Esophagus (tissue), 2 donors: ENCODE measurements at regions not wholly inside any gene's neighbourhood (a gene's known extent, or its start where the extent isn't known, plus 50 kb on each side); places are given as distances from the start of the nearest gene placed in this dataset.

ENCODE experiments used
- H3K27ac ChIP-seq, 2 donors: one replicate each; pipeline ENCODE4 v1.5.1; 2013; ENCODE audit warnings: low read depth in 2 of 2, mild to moderate bottlenecking in 2 of 2, inconsistent platforms in 1 of 2, low read length in 1 of 2, moderate library complexity in 1 of 2
- H3K27me3 ChIP-seq, 2 donors: one replicate each; pipeline ENCODE4 v1.6.1; 2013; ENCODE audit warnings: low read length in 2 of 2, control low read depth in 1 of 2, mild to moderate bottlenecking in 1 of 2; ENCODE audit not compliant: insufficient read depth in 2 of 2, control insufficient read depth in 1 of 2
- H3K36me3 ChIP-seq, 2 donors: one replicate each; pipeline ENCODE4 v1.6.1; 2013; ENCODE audit warnings: low read length in 1 of 2; ENCODE audit not compliant: control insufficient read depth in 2 of 2, insufficient read depth in 2 of 2
- H3K4me1 ChIP-seq, 2 donors: one replicate each; pipeline ENCODE4 v1.6.1; 2013; ENCODE audit warnings: low read length in 1 of 2; ENCODE audit not compliant: control insufficient read depth in 2 of 2, insufficient read depth in 2 of 2
- H3K4me3 ChIP-seq, 2 donors: one replicate each; pipeline ENCODE4 v1.5.1; 2013; ENCODE audit warnings: low read length in 2 of 2, mild to moderate bottlenecking in 2 of 2, low read depth in 1 of 2, moderate library complexity in 1 of 2
- H3K9me3 ChIP-seq, 2 donors: one replicate each; pipeline ENCODE4 v1.6.1; 2013; ENCODE audit warnings: mild to moderate bottlenecking in 2 of 2, low read depth in 1 of 2, low read length in 1 of 2, moderate library complexity in 1 of 2; ENCODE audit not compliant: control insufficient read depth in 2 of 2, insufficient read depth in 1 of 2
- WGBS, 2 donors: extraction: QIAGEN DNeasy Blood & Tissue Kit; methylation state at CpG; one replicate each; pipeline ENCODE4 v1.1.7; 2013; 5-methylcytosine and 5-hydroxymethylcytosine counted together
- donor health status: healthy with polysubstance abuse.
- donor health status: Bipolar disorder and iron deficiency.

DNA sequence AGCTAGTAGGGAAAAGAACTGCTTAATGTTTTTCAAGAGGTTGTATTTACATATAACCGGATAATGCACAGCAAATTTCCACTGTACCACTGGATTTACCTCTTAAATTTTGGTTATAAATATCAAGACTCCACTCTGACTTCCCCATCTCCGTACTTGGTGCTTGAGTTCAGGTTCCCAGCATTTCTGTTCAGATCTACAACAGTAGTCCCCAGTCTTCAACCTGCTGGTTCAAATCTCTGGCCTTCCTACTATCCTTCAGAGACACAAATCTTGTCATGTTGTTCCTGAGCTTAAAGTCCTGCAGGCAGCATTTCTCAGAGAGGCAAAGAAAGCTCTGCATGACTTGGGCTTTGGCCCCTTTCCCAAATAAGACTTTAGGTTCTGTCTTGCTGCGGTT, 392.6 kb upstream of the ATP5MC3 start:
- Histone ChIP-seq H3K4me1 (no peaks in the 10 kb centered on the region), H3K36me3 (no peaks in the 10 kb centered on the region), H3K4me3 (no peak overlapping the region), H3K9me3 (no peaks in the 10 kb centered on the region), H3K27me3 (no peaks in the 10 kb centered on the region), H3K27ac (no peak overlapping the region)
- WGBS, 2 donors: 90 to 92% methylated on average over 3 of the region's 3 CpGs

DNA sequence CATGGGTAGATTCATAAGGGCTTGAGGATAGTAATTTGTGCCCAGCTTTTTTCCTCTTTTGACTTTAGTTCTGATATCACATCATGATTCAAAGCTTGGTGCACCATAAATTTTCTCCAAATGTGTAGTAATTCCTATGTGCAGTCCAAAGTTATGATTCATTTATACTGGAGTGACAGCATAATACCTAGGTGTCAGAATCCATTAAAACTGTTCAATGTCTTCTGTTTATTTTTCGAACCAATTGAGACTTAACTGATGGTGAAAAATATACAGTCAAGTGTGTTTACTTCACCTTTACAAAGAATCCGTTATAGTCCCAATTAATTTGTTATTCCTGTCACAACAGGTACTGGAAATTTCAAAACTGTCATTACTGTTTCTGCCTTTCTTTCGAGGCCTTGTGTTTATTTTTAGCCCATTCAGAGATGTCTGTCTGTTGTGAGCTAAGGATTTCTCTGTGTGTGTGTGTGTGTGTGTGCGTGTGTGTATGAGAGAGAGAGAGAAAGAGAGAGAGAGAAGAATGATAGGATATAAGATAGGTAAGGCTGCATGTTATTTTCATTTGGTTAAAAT, 389.7 kb upstream of the ATP5MC3 start:
- WGBS, 2 donors: 48 to 50% methylated on average over 4 of the region's 4 CpGs
- Histone ChIP-seq H3K4me1 (no peaks in the 10 kb centered on the region), H3K4me3 (no peak overlapping the region), H3K27me3 (no peaks in the 10 kb centered on the region), H3K36me3 (no peaks in the 10 kb centered on the region), H3K9me3 (no peaks in the 10 kb centered on the region), H3K27ac (no peak overlapping the region)

DNA sequence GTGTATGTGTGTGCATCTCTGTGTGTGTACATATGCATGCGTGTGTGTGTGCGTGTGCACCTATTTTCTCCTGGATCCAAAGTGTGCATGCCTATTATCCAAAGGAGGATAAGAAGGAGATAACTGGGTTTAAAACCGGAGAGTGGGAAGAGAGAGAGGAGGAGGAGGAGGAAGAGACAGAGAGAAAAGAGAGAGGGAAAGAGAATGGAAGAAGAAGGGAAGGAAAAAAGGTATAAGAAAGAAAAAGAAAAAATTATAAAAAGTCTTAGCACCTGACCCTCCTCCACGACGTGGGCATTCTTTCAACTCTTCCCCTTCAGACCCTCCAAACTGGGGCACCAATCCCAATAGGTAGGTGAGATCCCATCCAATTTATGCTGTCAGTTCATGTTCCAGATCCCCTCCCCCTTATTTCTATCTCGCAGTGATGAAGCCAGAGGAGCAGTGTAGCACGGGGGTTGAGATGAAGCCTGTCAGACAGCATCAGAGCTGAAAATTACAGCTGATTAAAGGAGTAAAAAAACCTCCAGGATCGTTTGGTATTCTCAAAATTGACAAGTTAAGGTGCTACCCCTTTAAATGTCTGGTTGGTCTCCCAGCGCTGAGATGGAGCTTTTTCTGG, 386.7 kb upstream of the ATP5MC3 start:
- 72 to 79% methylated on average over 9 of the region's 9 CpGs for WGBS, 2 donors
- Histone ChIP-seq H3K9me3 (no peaks in the 10 kb centered on the region), H3K27ac (no peak overlapping the region), H3K4me3 (no peak overlapping the region), H3K4me1 (no peaks in the 10 kb centered on the region), H3K27me3 (no peaks in the 10 kb centered on the region), H3K36me3 (no peaks in the 10 kb centered on the region)

DNA sequence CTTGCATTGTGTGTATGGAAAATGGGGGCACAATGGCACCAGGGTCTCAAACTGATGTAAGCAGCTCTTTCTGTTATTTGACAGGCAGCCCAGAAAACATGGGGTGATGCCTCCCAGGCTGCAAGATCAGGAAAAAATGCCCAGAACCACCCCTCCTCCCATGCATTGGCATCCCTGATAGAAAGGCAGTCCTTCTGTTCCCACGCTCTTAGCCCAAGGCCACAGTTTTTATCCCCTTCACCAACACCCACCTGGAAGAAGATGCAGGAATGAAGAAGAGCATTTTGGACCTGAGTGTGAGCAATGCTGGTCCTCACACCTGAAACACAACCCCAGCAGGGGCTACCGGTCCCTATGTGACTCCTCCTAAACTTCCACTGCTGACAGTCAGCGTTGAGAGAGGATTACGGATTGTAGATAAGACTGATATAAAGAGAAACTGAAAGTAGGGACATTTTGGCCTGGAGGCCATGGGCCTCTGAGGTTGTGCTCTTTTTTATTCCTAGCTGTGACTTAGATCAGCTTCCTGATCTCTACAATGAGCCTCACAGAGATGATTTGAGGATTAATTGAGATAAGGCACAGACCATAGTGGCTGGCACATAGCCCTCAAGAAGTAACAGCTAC, 386.0 kb upstream of the ATP5MC3 start:
- Histone ChIP-seq H3K4me1 (no peaks in the 10 kb centered on the region), H3K27me3 (no peaks in the 10 kb centered on the region), H3K4me3 (no peak overlapping the region), H3K36me3 (no peaks in the 10 kb centered on the region), H3K9me3 (no peaks in the 10 kb centered on the region), H3K27ac (no peak overlapping the region)
- 57 to 72% methylated on average over 4 of the region's 4 CpGs for WGBS, 2 donors

DNA sequence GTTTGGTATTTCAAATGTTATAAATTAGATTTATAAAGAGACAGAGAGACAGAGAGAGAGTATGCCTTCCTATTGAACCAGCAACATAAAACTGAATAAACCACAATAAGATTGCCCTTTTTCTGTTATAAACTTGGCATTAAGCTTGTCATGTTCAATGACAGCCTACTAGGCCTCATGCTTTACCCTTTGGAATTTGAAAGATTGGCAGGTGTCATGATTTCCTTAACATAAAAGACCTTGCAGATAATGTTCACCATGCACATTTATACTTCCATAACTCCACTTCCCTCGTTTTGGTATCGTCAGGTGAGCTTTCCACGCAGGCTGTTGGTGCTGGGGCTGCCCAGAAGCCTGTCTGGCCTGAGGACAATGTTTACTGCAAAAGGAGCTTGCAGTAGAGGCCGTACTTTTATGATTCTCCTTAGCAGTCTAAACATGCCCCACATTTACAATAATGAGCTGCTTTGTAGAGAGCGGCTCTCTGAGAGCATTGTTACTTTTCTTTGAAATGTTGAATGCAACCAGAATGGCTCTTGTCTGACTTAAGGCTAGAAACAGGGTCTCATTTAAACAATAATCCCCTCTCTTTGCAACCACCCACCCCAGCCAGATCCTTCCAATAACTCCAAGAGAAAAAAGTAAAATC, 379.1 kb upstream of the ATP5MC3 start:
- H3K36me3 ChIP-seq: no peaks in the 10 kb centered on the region
- no peak overlapping the region for H3K4me3 ChIP-seq
- no peaks in the 10 kb centered on the region for H3K27me3 ChIP-seq
- no peak overlapping the region for H3K27ac ChIP-seq
- H3K9me3 ChIP-seq: no peaks in the 10 kb centered on the region
- 81 to 85% methylated on average over 5 of the region's 5 CpGs for WGBS, 2 donors
- H3K4me1 ChIP-seq: no peaks in the 10 kb centered on the region

DNA sequence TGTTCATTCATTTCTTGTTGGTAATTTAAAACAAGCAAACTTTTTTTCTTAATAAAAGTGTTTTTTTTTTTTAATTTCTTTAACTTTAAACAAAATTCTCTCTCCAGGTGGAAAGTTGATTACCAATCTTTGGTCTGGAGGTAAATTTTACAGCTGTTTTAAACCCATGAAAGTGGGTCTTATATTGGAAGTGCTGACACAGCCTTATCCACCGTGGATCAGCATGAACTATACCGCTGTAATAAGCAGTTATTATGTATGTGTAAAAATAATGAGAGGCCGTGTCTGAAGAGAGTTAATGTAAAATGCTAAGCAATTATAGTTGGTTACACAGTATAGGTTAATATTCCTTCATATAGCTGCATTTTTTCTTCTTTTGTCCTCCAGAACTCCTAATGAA, 378.1 kb upstream of the ATP5MC3 start:
- Histone ChIP-seq H3K27me3 (no peaks in the 10 kb centered on the region), H3K36me3 (no peaks in the 10 kb centered on the region), H3K27ac (no peak overlapping the region), H3K4me1 (no peaks in the 10 kb centered on the region), H3K4me3 (no peak overlapping the region), H3K9me3 (no peaks in the 10 kb centered on the region)
- WGBS, 2 donors: 81 to 87% methylated on average over 3 of the region's 3 CpGs

DNA sequence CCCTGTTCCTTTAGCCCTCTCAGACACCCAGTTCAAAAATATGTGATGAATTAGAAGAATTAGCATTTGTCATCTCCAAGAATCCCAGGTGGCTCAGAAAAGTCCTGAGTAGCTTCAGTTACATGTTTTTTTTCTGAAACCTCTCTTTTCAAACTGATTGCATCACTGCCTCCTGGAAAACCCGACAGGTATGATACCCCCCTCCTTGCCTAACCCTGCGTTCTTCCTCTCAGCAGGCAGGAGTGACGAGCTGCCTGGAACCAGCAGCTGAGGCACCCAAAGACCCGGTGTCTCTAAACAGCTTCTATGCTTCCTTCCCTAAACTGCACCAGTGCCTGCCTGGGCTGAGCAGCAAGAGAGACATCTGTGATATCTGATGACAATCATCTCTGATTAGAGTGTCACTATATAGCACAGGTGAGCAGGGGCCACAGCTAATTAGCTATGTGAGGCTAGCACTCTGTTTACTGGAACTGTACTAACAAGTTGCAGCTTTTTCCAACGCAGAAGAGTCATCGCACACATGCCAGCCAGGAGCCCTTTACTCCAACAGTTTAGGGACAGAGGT, 376.4 kb upstream of the ATP5MC3 start:
- Histone ChIP-seq H3K27me3 (no peaks in the 10 kb centered on the region), H3K36me3 (no peaks in the 10 kb centered on the region), H3K4me1 (no peaks in the 10 kb centered on the region), H3K27ac (no peak overlapping the region), H3K4me3 (no peak overlapping the region), H3K9me3 (no peaks in the 10 kb centered on the region)
- WGBS, 2 donors: 68% methylated on average over 6 of the region's 6 CpGs

DNA sequence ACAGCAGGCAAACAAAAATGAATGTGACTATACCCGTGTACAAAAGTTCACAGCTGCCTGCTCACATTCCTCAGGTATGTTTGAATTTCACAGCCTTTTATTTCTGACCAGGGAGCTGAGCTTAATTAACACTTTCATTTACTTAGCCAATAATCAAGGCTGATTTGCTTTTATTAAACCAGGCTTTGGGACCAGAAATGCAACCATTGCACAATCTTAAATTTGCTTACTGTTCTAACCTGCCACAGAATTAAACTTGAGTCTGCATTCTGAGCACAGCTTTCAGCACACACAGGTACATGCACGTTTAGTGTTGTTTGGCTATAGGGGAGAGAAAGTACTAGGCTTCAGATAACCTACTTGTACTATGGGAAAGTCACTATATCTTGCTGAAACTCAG, 372.4 kb upstream of the ATP5MC3 start:
- Histone ChIP-seq H3K4me1 (no peaks in the 10 kb centered on the region), H3K4me3 (no peak overlapping the region), H3K9me3 (no peaks in the 10 kb centered on the region), H3K36me3 (no peaks in the 10 kb centered on the region), H3K27ac (no peak overlapping the region), H3K27me3 (no peaks in the 10 kb centered on the region)
- 34 to 37% methylated on average over 2 of the region's 2 CpGs for WGBS, 2 donors

DNA sequence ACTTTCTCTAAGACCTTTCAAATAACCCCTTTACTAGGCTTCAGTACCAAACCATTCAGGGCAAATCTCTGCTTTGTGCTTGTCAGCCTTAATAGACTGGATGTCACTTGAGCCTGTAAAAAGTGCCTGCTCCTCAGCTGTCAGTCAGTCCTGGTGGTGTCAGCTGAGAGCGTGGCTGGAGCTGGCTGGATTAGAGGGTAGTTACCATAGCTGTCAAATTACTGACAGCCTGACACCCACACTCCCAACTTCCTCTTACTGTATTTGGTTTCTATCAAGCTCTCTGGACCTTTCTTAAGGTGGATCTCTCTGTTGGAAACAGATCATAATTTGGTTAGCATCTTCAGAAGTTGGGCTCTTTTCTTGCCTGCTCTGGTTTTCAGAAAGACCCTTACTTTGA, 371.4 kb upstream of the ATP5MC3 start:
- H3K4me1 ChIP-seq: no peaks in the 10 kb centered on the region
- H3K27ac ChIP-seq: no peak overlapping the region
- WGBS, 2 donors: 14 to 19% methylated on average over 1 of the region's 1 CpG
- no peaks in the 10 kb centered on the region for H3K27me3 ChIP-seq
- H3K4me3 ChIP-seq: no peak overlapping the region
- H3K9me3 ChIP-seq: no peaks in the 10 kb centered on the region
- H3K36me3 ChIP-seq: no peaks in the 10 kb centered on the region
